Endodermal cell (in vitro differentiated cells): ENCODE measurements at regions not wholly inside any gene's neighbourhood (a gene's known extent, or its start where the extent isn't known, plus 50 kb on each side); places are given as distances from the start of the nearest gene placed in this dataset.

Experiments used
- DNase-seq: peaks from one replicate; pipeline ENCODE4 v3.0.0-alpha.2; 2017
- H3K27ac ChIP-seq: 2 replicates; pipeline ENCODE4 v1.5.1; 2013; ENCODE audit warnings: mild to moderate bottlenecking, low read depth, low read length, moderate library complexity
- H3K27me3 ChIP-seq: 2 replicates; pipeline ENCODE4 v1.6.1; 2013; ENCODE audit warnings: mild to moderate bottlenecking, low read length, moderate library complexity; ENCODE audit not compliant: insufficient read depth, control insufficient read depth, poor library complexity, severe bottlenecking
- H3K36me3 ChIP-seq: 2 replicates; pipeline ENCODE4 v1.7.0; 2013; ENCODE audit warnings: mild to moderate bottlenecking, low read length, moderate library complexity; ENCODE audit not compliant: control insufficient read depth, insufficient read depth
- H3K4me1 ChIP-seq: one replicate; pipeline ENCODE4 v1.7.0; 2013; ENCODE audit warnings: low read length; ENCODE audit not compliant: control insufficient read depth, insufficient read depth
- H3K4me3 ChIP-seq: 2 replicates; pipeline ENCODE4 v1.5.1; 2013; ENCODE audit warnings: mild to moderate bottlenecking, low read length, moderate library complexity
- H3K9ac ChIP-seq: 2 replicates; pipeline ENCODE4 v1.6.1; 2013; ENCODE audit warnings: mild to moderate bottlenecking, low read length, moderate library complexity; ENCODE audit not compliant: poor library complexity, severe bottlenecking; ENCODE audit errors: extremely low read depth
- H3K9me3 ChIP-seq: 2 replicates; pipeline ENCODE4 v1.6.1; 2013; ENCODE audit warnings: mild to moderate bottlenecking, low read length, moderate library complexity; ENCODE audit not compliant: control insufficient read depth
- H3K27ac Mint-ChIP-seq: 2 replicates; pipeline ENCODE4 v1.8.0; 2020; ENCODE audit warnings: mixed read lengths
- H3K27me3 Mint-ChIP-seq: 2 replicates; pipeline ENCODE4 v1.8.0; 2021; ENCODE audit warnings: mild to moderate bottlenecking, mixed read lengths; ENCODE audit not compliant: insufficient read depth
- H3K36me3 Mint-ChIP-seq: 2 replicates; pipeline ENCODE4 v1.8.0; 2020; ENCODE audit warnings: low read depth, mixed read lengths
- H3K4me1 Mint-ChIP-seq: 2 replicates; pipeline ENCODE4 v1.8.0; 2020; ENCODE audit warnings: mixed read lengths
- H3K4me3 Mint-ChIP-seq: 2 replicates; pipeline ENCODE4 v1.8.0; 2020; ENCODE audit warnings: mild to moderate bottlenecking, moderate library complexity, mixed read lengths
- H3K9me3 Mint-ChIP-seq: 2 replicates; pipeline ENCODE4 v1.8.0; 2020; ENCODE audit warnings: mild to moderate bottlenecking, mixed read lengths
- WGBS, 2 experiments: methylation state at CpG; one replicate each; pipeline versions ENCODE4 v1.1.5 to v1.1.7; 2013; ENCODE audit warnings: missing lambda C conversion rate in 2 of 2, mixed read lengths in 1 of 2; ENCODE audit not compliant: insufficient coverage in 1 of 2, insufficient read length in 1 of 2; 5-methylcytosine and 5-hydroxymethylcytosine counted together
- TF ChIP-seq, protein P1 (sequence below): fragments of 200-600 bp; sonication (generic); conservative IDR thresholded peaks from 2 replicates; pipeline ENCODE4 v1.5.0; 2021; ENCODE audit warnings: antibody characterized with exemption, mild to moderate bottlenecking

GRCh38 chr18:10197097-10197496 is 257.3 kb upstream of the APCDD1 start:
- Mint-ChIP-seq H3K36me3 (no peaks in the 10 kb centered on the region), H3K27me3 (peaks cover 22% of the 10 kb centered on the region), H3K27ac (no peak overlapping the region), H3K9me3 (no peaks in the 10 kb centered on the region), H3K4me1 (peaks cover 14% of the 10 kb centered on the region), H3K4me3 (no peak overlapping the region)
- no peaks in the 10 kb centered on the region for H3K4me1 ChIP-seq
- DNase-seq: no peak
- peaks cover 20% of the 10 kb centered on the region for H3K27me3 ChIP-seq
- TF ChIP-seq, protein P1, sequence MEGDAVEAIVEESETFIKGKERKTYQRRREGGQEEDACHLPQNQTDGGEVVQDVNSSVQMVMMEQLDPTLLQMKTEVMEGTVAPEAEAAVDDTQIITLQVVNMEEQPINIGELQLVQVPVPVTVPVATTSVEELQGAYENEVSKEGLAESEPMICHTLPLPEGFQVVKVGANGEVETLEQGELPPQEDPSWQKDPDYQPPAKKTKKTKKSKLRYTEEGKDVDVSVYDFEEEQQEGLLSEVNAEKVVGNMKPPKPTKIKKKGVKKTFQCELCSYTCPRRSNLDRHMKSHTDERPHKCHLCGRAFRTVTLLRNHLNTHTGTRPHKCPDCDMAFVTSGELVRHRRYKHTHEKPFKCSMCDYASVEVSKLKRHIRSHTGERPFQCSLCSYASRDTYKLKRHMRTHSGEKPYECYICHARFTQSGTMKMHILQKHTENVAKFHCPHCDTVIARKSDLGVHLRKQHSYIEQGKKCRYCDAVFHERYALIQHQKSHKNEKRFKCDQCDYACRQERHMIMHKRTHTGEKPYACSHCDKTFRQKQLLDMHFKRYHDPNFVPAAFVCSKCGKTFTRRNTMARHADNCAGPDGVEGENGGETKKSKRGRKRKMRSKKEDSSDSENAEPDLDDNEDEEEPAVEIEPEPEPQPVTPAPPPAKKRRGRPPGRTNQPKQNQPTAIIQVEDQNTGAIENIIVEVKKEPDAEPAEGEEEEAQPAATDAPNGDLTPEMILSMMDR: no peak
- no peak overlapping the region for H3K4me3 ChIP-seq
- H3K9ac ChIP-seq: no peak overlapping the region
- WGBS, 2 experiments: 94 to 97% methylated on average over 8 to 12 of the region's 12 CpGs
- H3K9me3 ChIP-seq: no peaks in the 10 kb centered on the region
- no peak overlapping the region for H3K27ac ChIP-seq
- no peaks in the 10 kb centered on the region for H3K36me3 ChIP-seq

DNA sequence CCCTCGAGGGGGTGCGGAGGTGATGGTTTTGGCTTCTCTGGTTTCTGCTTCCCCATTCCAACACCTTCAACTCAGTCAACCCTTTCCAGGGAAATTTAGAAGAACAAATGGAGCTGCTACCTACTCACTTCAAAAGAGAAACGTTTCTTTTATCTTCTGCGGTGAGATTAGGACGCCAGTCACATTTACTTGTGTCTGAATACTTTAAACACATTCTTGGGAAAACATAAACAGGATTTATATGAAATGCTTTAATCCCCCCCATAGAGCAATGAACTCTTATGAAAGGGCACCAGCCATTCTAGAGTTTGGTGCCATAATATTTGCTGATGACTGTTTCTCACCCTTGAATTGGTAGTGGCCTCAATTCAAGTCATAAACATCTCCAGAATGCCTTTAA is 253.2 kb upstream of the APCDD1 start:
- peaks cover 50% of the 10 kb centered on the region for H3K27me3 Mint-ChIP-seq
- peaks cover 48% of the 10 kb centered on the region for H3K27me3 ChIP-seq
- WGBS, 2 experiments: 91 to 95% methylated on average over 4 to 5 of the region's 5 CpGs

DNA sequence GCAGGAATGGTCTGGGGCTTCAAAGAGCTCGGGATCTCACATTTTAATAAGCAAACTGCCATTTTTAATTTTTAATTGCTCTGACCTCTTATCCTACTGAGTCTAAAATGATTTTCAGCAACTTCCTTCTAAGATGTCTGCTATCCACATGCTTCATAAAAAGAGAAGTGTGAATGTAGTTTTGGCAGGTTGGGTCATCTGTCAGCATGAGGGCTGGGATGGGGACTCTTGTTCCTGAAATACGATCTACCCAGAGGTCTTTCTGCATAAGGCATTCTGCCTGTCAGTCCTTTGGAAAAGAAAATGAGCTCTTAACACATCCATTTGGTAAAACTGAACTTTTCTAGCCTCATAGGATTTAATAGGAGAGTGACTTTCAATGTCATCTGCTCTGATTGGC is 252.8 kb upstream of the APCDD1 start:
- no peak overlapping the region for H3K27ac Mint-ChIP-seq
- peaks cover 31% of the 10 kb centered on the region for H3K4me1 Mint-ChIP-seq
- H3K9me3 Mint-ChIP-seq: no peaks in the 10 kb centered on the region
- H3K27me3 Mint-ChIP-seq: peaks cover 53% of the 10 kb centered on the region
- Histone ChIP-seq H3K9me3 (no peaks in the 10 kb centered on the region), H3K4me3 (no peak overlapping the region), H3K27ac (no peak overlapping the region), H3K27me3 (peaks cover 48% of the 10 kb centered on the region), H3K9ac (no peak overlapping the region), H3K36me3 (no peaks in the 10 kb centered on the region), H3K4me1 (peaks cover 6% of the 10 kb centered on the region)
- WGBS, 2 experiments: 68 to 82% methylated on average over 2 of the region's 2 CpGs
- TF ChIP-seq, protein P1: no peak
- H3K4me3 Mint-ChIP-seq: no peak overlapping the region
- DNase-seq: no peak
- H3K36me3 Mint-ChIP-seq: no peaks in the 10 kb centered on the region

More for the DNA sequence above, 253.2 kb upstream of the APCDD1 start:
- Histone ChIP-seq H3K9me3 (no peaks in the 10 kb centered on the region), H3K9ac (no peak overlapping the region), H3K4me3 (no peak overlapping the region), H3K27ac (no peak overlapping the region), H3K4me1 (peaks cover 6% of the 10 kb centered on the region), H3K36me3 (no peaks in the 10 kb centered on the region)
- Mint-ChIP-seq H3K4me3 (no peak overlapping the region), H3K4me1 (peaks cover 31% of the 10 kb centered on the region), H3K27ac (no peak overlapping the region), H3K9me3 (no peaks in the 10 kb centered on the region), H3K36me3 (no peaks in the 10 kb centered on the region)
- TF ChIP-seq, protein P1: no peak
- no peak for DNase-seq
